ENCODE measurements at regions not wholly inside any gene's neighbourhood (a gene's known extent, or its start where the extent isn't known, plus 50 kb on each side); places are given as distances from the start of the nearest gene placed in this dataset.

- TF ChIP-seq POLR2A (IDR thresholded peaks at IDR 0.05) (no peak), EP300 (IDR thresholded peaks at IDR 0.05) (no peak)
- TF ChIP-seq, protein P1, sequence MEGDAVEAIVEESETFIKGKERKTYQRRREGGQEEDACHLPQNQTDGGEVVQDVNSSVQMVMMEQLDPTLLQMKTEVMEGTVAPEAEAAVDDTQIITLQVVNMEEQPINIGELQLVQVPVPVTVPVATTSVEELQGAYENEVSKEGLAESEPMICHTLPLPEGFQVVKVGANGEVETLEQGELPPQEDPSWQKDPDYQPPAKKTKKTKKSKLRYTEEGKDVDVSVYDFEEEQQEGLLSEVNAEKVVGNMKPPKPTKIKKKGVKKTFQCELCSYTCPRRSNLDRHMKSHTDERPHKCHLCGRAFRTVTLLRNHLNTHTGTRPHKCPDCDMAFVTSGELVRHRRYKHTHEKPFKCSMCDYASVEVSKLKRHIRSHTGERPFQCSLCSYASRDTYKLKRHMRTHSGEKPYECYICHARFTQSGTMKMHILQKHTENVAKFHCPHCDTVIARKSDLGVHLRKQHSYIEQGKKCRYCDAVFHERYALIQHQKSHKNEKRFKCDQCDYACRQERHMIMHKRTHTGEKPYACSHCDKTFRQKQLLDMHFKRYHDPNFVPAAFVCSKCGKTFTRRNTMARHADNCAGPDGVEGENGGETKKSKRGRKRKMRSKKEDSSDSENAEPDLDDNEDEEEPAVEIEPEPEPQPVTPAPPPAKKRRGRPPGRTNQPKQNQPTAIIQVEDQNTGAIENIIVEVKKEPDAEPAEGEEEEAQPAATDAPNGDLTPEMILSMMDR (IDR thresholded peaks at IDR 0.05), result no peak
Measured at GRCh38 chr21:35906586-35906985, 153.7 kb downstream of the SETD4 start.

Data from tibial nerve (tissue), 4 donors.